GM18861 (cell line): ENCODE measurements at regions not wholly inside any gene's neighbourhood (a gene's known extent, or its start where the extent isn't known, plus 50 kb on each side); places are given as distances from the start of the nearest gene placed in this dataset.

ENCODE experiments used
- ATAC-seq: cut with Tn5 transposase; IDR thresholded peaks from one replicate; pipeline ENCODE4 v1.9.1; 2021; ENCODE audit not compliant: unreplicated experiment

- no peak for ATAC-seq
Observed at GRCh38 chr15:77769700-77770099, 137.0 kb upstream of the LINGO1 start.

- no peak for ATAC-seq
Observed at GRCh38 chr15:77768521-77769078, 135.9 kb upstream of the LINGO1 start.

- ATAC-seq = no peak
Observed at GRCh38 chr15:77768107-77768506, 135.4 kb upstream of the LINGO1 start.

GRCh38 chr15:77764095-77764494 lies 131.4 kb upstream of the LINGO1 start:
- ATAC-seq = no peak

GRCh38 chr15:77762747-77763355 lies 130.1 kb upstream of the LINGO1 start:
- no peak for ATAC-seq

- ATAC-seq = no peak
Observed at GRCh38 chr15:77759896-77760592, 127.3 kb upstream of the LINGO1 start.

- no peak for ATAC-seq
Observed at GRCh38 chr15:77753939-77754338, 121.2 kb upstream of the LINGO1 start.

- no peak for ATAC-seq
Observed at GRCh38 chr15:77753281-77753873, 120.7 kb upstream of the LINGO1 start.

- no peak for ATAC-seq
Observed at GRCh38 chr15:77749998-77750540, 117.4 kb upstream of the LINGO1 start.

GRCh38 chr15:77749236-77749997 lies 116.7 kb upstream of the LINGO1 start:
- ATAC-seq = no peak

GRCh38 chr15:77748078-77749064 lies 115.7 kb upstream of the LINGO1 start:
- ATAC-seq = no peak

GRCh38 chr15:77747175-77748077 lies 114.7 kb upstream of the LINGO1 start:
- ATAC-seq = no peak

GRCh38 chr15:77746254-77747174 lies 113.8 kb upstream of the LINGO1 start:
- no peak for ATAC-seq

GRCh38 chr15:77744398-77744797 lies 111.7 kb upstream of the LINGO1 start:
- no peak for ATAC-seq

- no peak for ATAC-seq
Observed at GRCh38 chr15:77742570-77742969, 109.9 kb upstream of the LINGO1 start.

GRCh38 chr15:77742127-77742526 lies 109.4 kb upstream of the LINGO1 start:
- ATAC-seq = no peak

GRCh38 chr15:77741106-77741505 lies 108.4 kb upstream of the LINGO1 start:
- ATAC-seq = no peak
